AG04450 (cell line): ENCODE measurements at regions not wholly inside any gene's neighbourhood (a gene's known extent, or its start where the extent isn't known, plus 50 kb on each side); places are given as distances from the start of the nearest gene placed in this dataset.

Experiments used
- CTCF ChIA-PET: fragments of 300-600, 350-600 bp; formaldehyde crosslinking; extraction: SDS; loops from one replicate; lab custom pipeline; 2022; ENCODE audit warnings: antibody characterized with exemption, inconsistent platforms; lab: Charles Lee
- POLR2A ChIA-PET: fragments of 350-600 bp; formaldehyde crosslinking; extraction: SDS; loops from one replicate; lab custom pipeline; 2021; ENCODE audit warnings: antibody characterized with exemption, inconsistent platforms; lab: Yijun Ruan, JAX
- DNase-seq: peaks from one replicate; pipeline ENCODE4 v3.0.0-alpha.2; 2011; ENCODE audit warnings: low read depth, low spot score
- H3K27ac ChIP-seq: one replicate; pipeline ENCODE4 v1.5.1; 2012; ENCODE audit warnings: low read depth, low read length, control low read depth
- H3K27me3 ChIP-seq: one replicate; pipeline ENCODE4 v1.6.0; 2012; ENCODE audit warnings: low read length; ENCODE audit not compliant: control insufficient read depth, insufficient read depth
- H3K4me3 ChIP-seq: 2 replicates; pipeline ENCODE4 v1.5.1; 2011; ENCODE audit warnings: mild to moderate bottlenecking, low read depth, low read length, control low read depth
- H3K9me3 ChIP-seq: 2 replicates; pipeline ENCODE4 v1.5.1; 2012; ENCODE audit warnings: low read length; ENCODE audit not compliant: control insufficient read depth, insufficient read depth
- TF ChIP-seq, protein P1 (sequence below): IDR thresholded peaks from 2 replicates; pipeline ENCODE4 v1.5.1; 2011; ENCODE audit warnings: low read depth, low read length, control low read depth, inconsistent platforms

DNA sequence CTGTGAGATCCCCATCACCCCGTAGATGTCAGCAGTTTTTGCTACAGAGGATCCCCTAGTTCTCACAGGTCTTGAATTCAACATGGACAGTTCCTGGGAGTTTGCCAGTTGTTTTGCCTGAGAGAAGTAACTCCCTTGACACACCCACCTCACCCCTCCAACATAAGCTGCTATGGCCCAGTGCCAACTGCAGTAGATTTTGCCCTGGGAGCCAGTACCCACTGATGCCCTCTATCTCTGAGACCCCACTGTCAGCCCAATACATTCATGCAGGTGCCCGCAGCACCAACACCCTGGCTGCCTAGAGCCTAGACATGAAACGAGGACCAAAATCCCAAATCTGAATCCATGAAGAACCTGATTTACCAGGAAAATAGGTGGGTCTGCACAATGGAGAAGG lies 583.9 kb upstream of the CTNND2 start:
- CTCF ChIA-PET: no interaction called here

DNA sequence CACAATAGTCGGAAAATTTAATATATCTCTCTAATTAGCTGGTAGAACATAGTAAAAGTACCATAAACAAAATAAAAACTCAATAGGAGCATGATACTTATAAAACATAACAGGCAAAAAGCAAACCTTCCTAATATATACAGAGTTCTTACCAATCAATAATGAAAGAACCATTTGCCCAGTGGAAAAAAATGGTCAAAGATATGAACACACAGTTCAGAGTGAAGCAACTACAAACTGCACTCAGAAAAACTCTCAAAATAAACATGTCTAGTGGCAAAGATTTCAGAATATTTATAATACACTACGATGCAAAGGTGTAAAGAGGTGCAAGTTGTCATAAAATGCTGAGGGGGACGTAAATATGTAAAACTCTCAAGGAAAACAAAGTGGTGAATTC lies 576.2 kb upstream of the CTNND2 start:
- Histone ChIP-seq H3K27me3 (no peaks in the 10 kb centered on the region), H3K27ac (no peak overlapping the region), H3K4me3 (no peak overlapping the region), H3K9me3 (no peaks in the 10 kb centered on the region; the same call in 1 of the 2 replicates)
- TF ChIP-seq, protein P1, sequence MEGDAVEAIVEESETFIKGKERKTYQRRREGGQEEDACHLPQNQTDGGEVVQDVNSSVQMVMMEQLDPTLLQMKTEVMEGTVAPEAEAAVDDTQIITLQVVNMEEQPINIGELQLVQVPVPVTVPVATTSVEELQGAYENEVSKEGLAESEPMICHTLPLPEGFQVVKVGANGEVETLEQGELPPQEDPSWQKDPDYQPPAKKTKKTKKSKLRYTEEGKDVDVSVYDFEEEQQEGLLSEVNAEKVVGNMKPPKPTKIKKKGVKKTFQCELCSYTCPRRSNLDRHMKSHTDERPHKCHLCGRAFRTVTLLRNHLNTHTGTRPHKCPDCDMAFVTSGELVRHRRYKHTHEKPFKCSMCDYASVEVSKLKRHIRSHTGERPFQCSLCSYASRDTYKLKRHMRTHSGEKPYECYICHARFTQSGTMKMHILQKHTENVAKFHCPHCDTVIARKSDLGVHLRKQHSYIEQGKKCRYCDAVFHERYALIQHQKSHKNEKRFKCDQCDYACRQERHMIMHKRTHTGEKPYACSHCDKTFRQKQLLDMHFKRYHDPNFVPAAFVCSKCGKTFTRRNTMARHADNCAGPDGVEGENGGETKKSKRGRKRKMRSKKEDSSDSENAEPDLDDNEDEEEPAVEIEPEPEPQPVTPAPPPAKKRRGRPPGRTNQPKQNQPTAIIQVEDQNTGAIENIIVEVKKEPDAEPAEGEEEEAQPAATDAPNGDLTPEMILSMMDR: no peak
- ChIA-PET POLR2A (no interaction called here), CTCF (no interaction called here)
- no peak for DNase-seq

More for the DNA sequence above, 583.9 kb upstream of the CTNND2 start:
- H3K9me3 ChIP-seq: peaks cover 12% of the 10 kb centered on the region
- DNase-seq: no peak
- H3K4me3 ChIP-seq: no peak overlapping the region
- H3K27me3 ChIP-seq: no peaks in the 10 kb centered on the region
- no peak overlapping the region for H3K27ac ChIP-seq
- POLR2A ChIA-PET: no interaction called here
- TF ChIP-seq, protein P1: no peak

DNA sequence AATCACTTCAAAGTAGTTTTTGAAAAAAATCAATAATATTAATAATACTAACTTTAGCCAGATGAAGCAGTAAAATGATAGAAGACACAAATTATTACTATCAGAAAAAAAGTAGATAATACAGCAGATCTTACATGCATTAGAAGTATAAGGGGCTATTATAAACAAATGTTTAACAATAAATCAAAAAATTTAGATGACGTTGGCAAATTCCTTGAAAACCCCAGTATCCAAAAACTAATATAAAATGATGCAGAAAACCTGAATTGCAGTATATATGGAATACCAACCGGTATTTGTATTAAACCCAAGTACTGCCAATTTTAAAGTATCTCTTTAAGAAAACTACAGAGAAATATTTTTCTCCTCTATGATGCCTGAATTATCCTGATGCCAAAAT lies 573.3 kb upstream of the CTNND2 start:
- no peak for DNase-seq
- Histone ChIP-seq H3K4me3 (no peak overlapping the region), H3K27me3 (no peaks in the 10 kb centered on the region), H3K9me3 (no peaks in the 10 kb centered on the region), H3K27ac (no peak overlapping the region)
- CTCF ChIA-PET: no interaction called here
- POLR2A ChIA-PET: no interaction called here
- TF ChIP-seq, protein P1: no peak

DNA sequence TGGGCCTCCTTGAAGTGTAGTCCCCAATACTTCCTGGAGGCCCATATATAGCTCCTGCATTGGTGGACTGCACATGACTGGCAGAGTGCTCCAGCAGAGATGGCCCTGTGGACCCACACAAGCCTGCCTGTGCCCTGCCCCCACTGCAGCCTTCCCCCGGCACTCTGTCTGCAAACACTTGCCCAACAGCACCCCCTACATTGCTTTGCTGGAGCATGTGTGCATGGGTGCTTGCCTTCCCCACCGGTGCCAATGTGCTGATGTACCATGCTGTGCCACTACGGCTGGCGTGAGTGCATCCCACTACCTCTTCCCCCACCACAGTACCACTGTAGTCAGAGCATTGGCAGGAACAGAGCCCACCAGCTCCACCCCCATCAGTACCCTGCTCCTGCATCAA lies 563.6 kb upstream of the CTNND2 start:
- H3K9me3 ChIP-seq: peaks cover 15% of the 10 kb centered on the region
- POLR2A ChIA-PET: no interaction called here
- TF ChIP-seq, protein P1: no peak
- H3K27ac ChIP-seq: no peak overlapping the region
- no peak overlapping the region for H3K4me3 ChIP-seq
- CTCF ChIA-PET: no interaction called here
- no peak for DNase-seq
- H3K27me3 ChIP-seq: no peaks in the 10 kb centered on the region

DNA sequence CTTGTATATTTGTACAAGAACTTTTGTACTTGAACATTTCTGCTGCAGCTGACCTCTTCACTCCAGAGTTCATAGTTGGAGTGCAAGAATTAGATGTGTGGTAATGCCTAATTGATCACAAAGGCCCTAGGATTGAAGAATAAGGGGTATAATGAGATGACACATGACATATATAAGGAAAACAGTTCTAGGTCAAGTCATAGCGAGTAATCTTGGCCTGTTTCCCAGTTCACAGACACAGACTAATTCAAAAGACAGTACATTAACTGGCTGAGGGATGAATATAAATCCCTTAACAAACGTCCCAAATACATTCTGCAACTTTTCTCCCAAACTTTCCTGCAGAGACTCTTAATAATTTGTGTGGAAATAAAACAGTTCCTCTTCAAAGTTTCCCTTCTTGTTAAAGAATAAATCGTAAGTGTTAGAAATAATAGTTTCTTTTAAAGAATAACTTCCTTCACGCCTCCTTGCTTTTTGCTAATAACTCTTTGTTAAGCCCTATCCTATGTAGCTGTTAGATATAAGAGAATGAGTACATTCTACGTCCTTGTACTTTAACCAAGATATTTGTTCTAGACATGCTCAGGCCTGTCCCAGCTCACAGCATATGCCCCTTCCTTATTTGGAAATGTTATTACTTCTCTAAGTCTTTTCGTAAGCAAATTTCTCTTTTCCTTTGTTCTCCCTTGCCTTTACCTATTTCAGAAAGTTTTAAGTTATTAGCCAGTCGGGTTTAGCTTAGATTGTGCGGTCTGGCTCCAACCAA lies 556.4 kb upstream of the CTNND2 start:
- no peak for DNase-seq
- ChIA-PET POLR2A (no interaction called here), CTCF (no interaction called here)
- Histone ChIP-seq H3K9me3 (no peaks in the 10 kb centered on the region; the same call in 1 of the 2 replicates), H3K4me3 (no peak overlapping the region), H3K27ac (no peak overlapping the region), H3K27me3 (no peaks in the 10 kb centered on the region)
- TF ChIP-seq, protein P1: no peak
